SJSA1 (cell line): ENCODE measurements at regions not wholly inside any gene's neighbourhood (a gene's known extent, or its start where the extent isn't known, plus 50 kb on each side); places are given as distances from the start of the nearest gene placed in this dataset.

Experiments used
- DNase-seq, 2 experiments: peaks; one replicate each; pipeline ENCODE4 v3.0.0-alpha.2; 2015 to 2020; ENCODE audit warnings: low spot score in 2 of 2, low read depth in 1 of 2
- H3K27ac ChIP-seq: fragments of 250-450 bp; sonication (Bioruptor Pico); 2 replicates; pipeline ENCODE4 v1.5.1; 2020; ENCODE audit warnings: mild to moderate bottlenecking, moderate library complexity
- H3K27me3 ChIP-seq: fragments of 250-450 bp; sonication (Bioruptor Pico); replicated peaks from 2 replicates; pipeline ENCODE4 v1.5.1; 2020; ENCODE audit warnings: mild to moderate bottlenecking, moderate library complexity
- H3K36me3 ChIP-seq: fragments of 250-450 bp; sonication (Bioruptor Pico); 2 replicates; pipeline ENCODE4 v1.5.1; 2020; ENCODE audit warnings: mild to moderate bottlenecking
- H3K4me1 ChIP-seq: fragments of 250-450 bp; sonication (Bioruptor Pico); replicated peaks from 2 replicates; pipeline ENCODE4 v1.6.1; 2021; ENCODE audit warnings: mild to moderate bottlenecking
- H3K4me3 ChIP-seq: fragments of 250-450 bp; sonication (Bioruptor Pico); 2 replicates; pipeline ENCODE4 v1.5.1; 2020; ENCODE audit warnings: mild to moderate bottlenecking
- H3K9me3 ChIP-seq: fragments of 250-450 bp; sonication (Bioruptor Pico); replicated peaks from 2 replicates; pipeline ENCODE4 v1.5.1; 2020; ENCODE audit warnings: mild to moderate bottlenecking

GRCh38 chr2:217332417-217332791 is 472.5 kb upstream of the TNP1 start:
- no peaks in the 10 kb centered on the region for H3K27me3 ChIP-seq
- no peaks in the 10 kb centered on the region for H3K9me3 ChIP-seq
- H3K4me1 ChIP-seq: peaks cover 56% of the 10 kb centered on the region
- H3K27ac ChIP-seq: peak overlapping the region; percentile 82
- DNase-seq: no peak
- no peak overlapping the region for H3K4me3 ChIP-seq
- H3K36me3 ChIP-seq: no peaks in the 10 kb centered on the region

- Histone ChIP-seq H3K27ac (peak overlapping the region; percentile 82), H3K36me3 (no peaks in the 10 kb centered on the region), H3K4me1 (peaks cover 50% of the 10 kb centered on the region), H3K27me3 (no peaks in the 10 kb centered on the region), H3K9me3 (no peaks in the 10 kb centered on the region), H3K4me3 (no peak overlapping the region)
- peak; percentile 91 to 94 for DNase-seq
Observed at GRCh38 chr2:217331523-217332416, 471.9 kb upstream of the TNP1 start.

- no peaks in the 10 kb centered on the region for H3K9me3 ChIP-seq
- no peaks in the 10 kb centered on the region for H3K27me3 ChIP-seq
- H3K36me3 ChIP-seq: no peaks in the 10 kb centered on the region
- H3K4me3 ChIP-seq: no peak overlapping the region
- no peak for DNase-seq
- peak overlapping the region; percentile 82 for H3K27ac ChIP-seq
- peaks cover 43% of the 10 kb centered on the region for H3K4me1 ChIP-seq
Observed at GRCh38 chr2:217330647-217331046, 470.8 kb upstream of the TNP1 start.

- Histone ChIP-seq H3K36me3 (no peaks in the 10 kb centered on the region), H3K4me1 (peaks cover 38% of the 10 kb centered on the region), H3K4me3 (no peak overlapping the region), H3K9me3 (no peaks in the 10 kb centered on the region), H3K27me3 (no peaks in the 10 kb centered on the region), H3K27ac (no peak overlapping the region)
- no peak for DNase-seq
Observed at GRCh38 chr2:217329023-217329431, 469.2 kb upstream of the TNP1 start.

- no peak for DNase-seq
- Histone ChIP-seq H3K27ac (no peak overlapping the region), H3K4me3 (no peak overlapping the region), H3K9me3 (no peaks in the 10 kb centered on the region), H3K4me1 (peaks cover 38% of the 10 kb centered on the region), H3K27me3 (no peaks in the 10 kb centered on the region), H3K36me3 (no peaks in the 10 kb centered on the region)
Observed at GRCh38 chr2:217328622-217328978, 468.7 kb upstream of the TNP1 start.

- Histone ChIP-seq H3K9me3 (no peaks in the 10 kb centered on the region), H3K4me1 (peaks cover 35% of the 10 kb centered on the region), H3K4me3 (no peak overlapping the region), H3K27me3 (no peaks in the 10 kb centered on the region), H3K36me3 (no peaks in the 10 kb centered on the region), H3K27ac (no peak overlapping the region)
- DNase-seq: no peak
Observed at GRCh38 chr2:217327953-217328621, 468.2 kb upstream of the TNP1 start.

- Histone ChIP-seq H3K27me3 (no peaks in the 10 kb centered on the region), H3K4me1 (peaks cover 19% of the 10 kb centered on the region), H3K4me3 (no peak overlapping the region), H3K9me3 (no peaks in the 10 kb centered on the region), H3K27ac (no peak overlapping the region), H3K36me3 (no peaks in the 10 kb centered on the region)
- no peak for DNase-seq
Observed at GRCh38 chr2:217326238-217327022, 466.6 kb upstream of the TNP1 start.

GRCh38 chr2:217325816-217326215 is 466.0 kb upstream of the TNP1 start:
- no peaks in the 10 kb centered on the region for H3K36me3 ChIP-seq
- DNase-seq: no peak
- H3K9me3 ChIP-seq: no peaks in the 10 kb centered on the region
- peaks cover 13% of the 10 kb centered on the region for H3K4me1 ChIP-seq
- no peaks in the 10 kb centered on the region for H3K27me3 ChIP-seq
- no peak overlapping the region for H3K27ac ChIP-seq
- no peak overlapping the region for H3K4me3 ChIP-seq

- H3K9me3 ChIP-seq: no peaks in the 10 kb centered on the region
- no peak overlapping the region for H3K4me3 ChIP-seq
- no peaks in the 10 kb centered on the region for H3K27me3 ChIP-seq
- no peak overlapping the region for H3K27ac ChIP-seq
- DNase-seq: no peak
- H3K36me3 ChIP-seq: no peaks in the 10 kb centered on the region
- peaks cover 7% of the 10 kb centered on the region; the same call in 1 of the 2 replicates for H3K4me1 ChIP-seq
Observed at GRCh38 chr2:217325251-217325650, 465.4 kb upstream of the TNP1 start.

- Histone ChIP-seq H3K4me3 (no peak overlapping the region), H3K27me3 (no peaks in the 10 kb centered on the region), H3K27ac (peak overlapping the region; percentile 3; the same call in 1 of the 2 replicates), H3K36me3 (peaks cover 4% of the 10 kb centered on the region; the same call in 1 of the 2 replicates), H3K9me3 (no peaks in the 10 kb centered on the region), H3K4me1 (peaks cover 13% of the 10 kb centered on the region)
- DNase-seq: peak in 1 of 2 experiments; percentile 33
Observed at GRCh38 chr2:217316743-217317142, 456.9 kb upstream of the TNP1 start.

GRCh38 chr2:217314021-217314460 is 454.2 kb upstream of the TNP1 start:
- Histone ChIP-seq H3K27me3 (no peaks in the 10 kb centered on the region), H3K36me3 (peaks cover 4% of the 10 kb centered on the region; the same call in 1 of the 2 replicates), H3K9me3 (no peaks in the 10 kb centered on the region), H3K4me1 (peaks cover 13% of the 10 kb centered on the region), H3K27ac (no peak overlapping the region), H3K4me3 (no peak overlapping the region)
- DNase-seq: no peak

- Histone ChIP-seq H3K36me3 (peaks cover 4% of the 10 kb centered on the region; the same call in 1 of the 2 replicates), H3K4me3 (no peak overlapping the region), H3K27ac (no peak overlapping the region), H3K27me3 (no peaks in the 10 kb centered on the region), H3K9me3 (no peaks in the 10 kb centered on the region), H3K4me1 (peaks cover 13% of the 10 kb centered on the region)
- no peak for DNase-seq
Observed at GRCh38 chr2:217313386-217313785, 453.5 kb upstream of the TNP1 start.

GRCh38 chr2:217309056-217309455 is 449.2 kb upstream of the TNP1 start:
- DNase-seq: no peak
- H3K27ac ChIP-seq: no peak overlapping the region
- H3K36me3 ChIP-seq: no peaks in the 10 kb centered on the region
- H3K27me3 ChIP-seq: no peaks in the 10 kb centered on the region
- no peak overlapping the region for H3K4me3 ChIP-seq
- H3K9me3 ChIP-seq: no peaks in the 10 kb centered on the region
- no peaks in the 10 kb centered on the region for H3K4me1 ChIP-seq
